Ishikawa (cell line): ENCODE measurements at regions not wholly inside any gene's neighbourhood (a gene's known extent, or its start where the extent isn't known, plus 50 kb on each side); places are given as distances from the start of the nearest gene placed in this dataset.

ENCODE experiments used
- CEBPB ChIP-seq: IDR thresholded peaks from 2 replicates; pipeline ENCODE4 v1.6.1; 2012
- MAX ChIP-seq: IDR thresholded peaks from 2 replicates; pipeline ENCODE4 v1.6.1; 2012
- ZBTB7A ChIP-seq: IDR thresholded peaks from 2 replicates; pipeline ENCODE4 v1.6.1; 2012; ENCODE audit warnings: low read depth

DNA sequence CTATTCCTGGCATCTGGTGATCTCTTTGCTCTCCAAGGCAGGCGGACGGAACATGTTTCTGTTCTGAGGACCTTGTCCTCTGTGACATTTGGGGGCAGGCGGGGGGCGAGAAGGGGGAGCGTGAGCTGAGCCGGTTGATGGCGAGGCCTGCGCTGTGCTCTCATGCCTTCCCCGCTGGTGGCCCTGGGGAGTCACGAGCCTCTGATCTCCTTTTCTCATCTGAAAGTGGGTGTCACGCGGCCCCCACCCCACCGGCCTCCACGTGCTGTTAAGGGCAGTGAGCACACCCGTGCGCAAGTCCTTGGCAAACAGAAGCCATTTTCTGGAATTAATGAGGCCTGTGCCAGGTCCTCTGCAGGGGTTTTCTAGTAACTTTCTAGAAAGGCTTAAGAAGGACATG lies 102.8 kb upstream of the ACTRT2 start:
- TF ChIP-seq CEBPB (no peak), MAX (no peak), ZBTB7A (no peak)
